ENCODE measurements at regions not wholly inside any gene's neighbourhood (a gene's known extent, or its start where the extent isn't known, plus 50 kb on each side); places are given as distances from the start of the nearest gene placed in this dataset.
A peak's percentile ranks its signal among the peaks of the same experiment; 100 is the strongest.

DNA sequence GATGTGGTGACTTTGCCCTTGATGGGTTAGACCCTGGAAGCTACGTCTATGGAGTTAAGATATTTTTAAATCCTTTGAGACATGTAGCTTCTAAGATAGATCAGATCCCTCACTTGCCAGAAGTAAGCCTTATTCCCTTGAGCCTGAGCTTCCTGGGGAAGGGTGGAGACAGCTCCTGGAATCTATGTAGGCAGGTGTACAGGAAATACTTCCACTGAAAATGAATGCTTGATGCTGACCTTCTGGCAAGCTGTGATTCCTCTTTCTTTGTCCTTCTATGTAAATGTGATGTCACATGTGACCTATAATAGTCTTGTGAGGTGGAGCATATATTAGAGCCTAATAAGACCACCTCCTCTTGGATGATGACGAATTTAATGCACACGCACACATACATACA is 1152.0 kb upstream of the ACO1 start:
- TF ChIP-seq, protein P1, sequence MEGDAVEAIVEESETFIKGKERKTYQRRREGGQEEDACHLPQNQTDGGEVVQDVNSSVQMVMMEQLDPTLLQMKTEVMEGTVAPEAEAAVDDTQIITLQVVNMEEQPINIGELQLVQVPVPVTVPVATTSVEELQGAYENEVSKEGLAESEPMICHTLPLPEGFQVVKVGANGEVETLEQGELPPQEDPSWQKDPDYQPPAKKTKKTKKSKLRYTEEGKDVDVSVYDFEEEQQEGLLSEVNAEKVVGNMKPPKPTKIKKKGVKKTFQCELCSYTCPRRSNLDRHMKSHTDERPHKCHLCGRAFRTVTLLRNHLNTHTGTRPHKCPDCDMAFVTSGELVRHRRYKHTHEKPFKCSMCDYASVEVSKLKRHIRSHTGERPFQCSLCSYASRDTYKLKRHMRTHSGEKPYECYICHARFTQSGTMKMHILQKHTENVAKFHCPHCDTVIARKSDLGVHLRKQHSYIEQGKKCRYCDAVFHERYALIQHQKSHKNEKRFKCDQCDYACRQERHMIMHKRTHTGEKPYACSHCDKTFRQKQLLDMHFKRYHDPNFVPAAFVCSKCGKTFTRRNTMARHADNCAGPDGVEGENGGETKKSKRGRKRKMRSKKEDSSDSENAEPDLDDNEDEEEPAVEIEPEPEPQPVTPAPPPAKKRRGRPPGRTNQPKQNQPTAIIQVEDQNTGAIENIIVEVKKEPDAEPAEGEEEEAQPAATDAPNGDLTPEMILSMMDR (IDR thresholded peaks at IDR 0.05): no peak
- Histone ChIP-seq H3K27ac (peak overlapping the region in 1 of 10 donors; percentile 56), H3K9me3 (peaks cover 0 to 23% (median 0%) of the 10 kb centered on the region in 11 donors), H3K4me1 (peaks cover 0 to 5% (median 0%) of the 10 kb centered on the region in 9 donors), H3K36me3 (no peaks in the 10 kb centered on the region), H3K4me3 (no peak overlapping the region), H3K27me3 (no peaks in the 10 kb centered on the region)
- peak in 4 of 8 donors; percentile 51 to 94 (median 65) for ATAC-seq
- intact Hi-C loops (cut with DNase I): no loop called here
- 55 to 62% methylated on average over 3 of the region's 3 CpGs for WGBS, 2 donors
- no peak for DNase-seq

DNA sequence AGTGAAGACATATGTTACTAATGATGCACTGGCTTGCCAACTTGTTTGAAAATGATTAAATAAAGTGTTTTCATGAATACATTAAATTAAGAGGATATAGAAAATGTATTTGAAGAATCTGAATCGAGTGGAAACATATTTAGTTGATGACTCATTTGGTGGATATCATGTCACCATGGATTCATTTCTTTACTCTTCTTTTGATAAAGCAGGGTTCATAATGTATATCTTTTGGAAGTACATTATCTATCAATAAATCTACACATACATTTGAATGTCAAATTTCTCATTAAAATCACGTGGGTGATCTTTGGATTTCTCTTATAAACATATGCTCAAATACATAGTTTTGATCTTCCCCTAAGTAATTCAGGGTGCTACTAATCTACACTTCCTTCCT is 1148.1 kb upstream of the ACO1 start:
- H3K27ac ChIP-seq: no peak overlapping the region
- DNase-seq: no peak
- no peak overlapping the region for H3K4me3 ChIP-seq
- intact Hi-C loops (cut with DNase I): no loop called here
- WGBS, 2 donors: 33 to 35% methylated on average over 2 of the region's 2 CpGs
- TF ChIP-seq, protein P1 (IDR thresholded peaks at IDR 0.05): no peak
- H3K9me3 ChIP-seq: no peaks in the 10 kb centered on the region
- H3K4me1 ChIP-seq: peaks cover 0 to 5% (median 0%) of the 10 kb centered on the region in 9 donors
- no peaks in the 10 kb centered on the region for H3K27me3 ChIP-seq
- no peaks in the 10 kb centered on the region for H3K36me3 ChIP-seq
- no peak for ATAC-seq

DNA sequence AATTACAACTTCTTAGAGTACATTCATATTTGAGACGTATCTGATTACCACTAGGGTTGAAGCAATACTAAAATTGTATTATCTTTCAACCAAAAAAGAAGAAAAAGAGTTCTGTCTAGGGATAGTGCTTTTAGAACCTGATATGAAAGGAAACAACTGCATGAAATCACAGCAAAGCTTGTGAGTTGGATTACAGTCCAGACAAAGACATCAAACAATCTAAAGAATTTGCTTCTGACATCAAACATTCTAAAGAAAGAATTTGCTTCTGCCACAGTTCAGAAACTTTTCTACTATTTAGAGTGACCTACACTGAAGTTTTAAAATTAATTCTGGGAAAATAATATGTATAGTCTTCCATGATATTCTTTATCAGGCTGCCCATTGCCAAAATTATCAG is 1141.1 kb upstream of the ACO1 start:
- intact Hi-C loops (cut with DNase I): no loop called here
- Histone ChIP-seq H3K27me3 (no peaks in the 10 kb centered on the region), H3K27ac (no peak overlapping the region), H3K9me3 (no peaks in the 10 kb centered on the region), H3K4me1 (no peaks in the 10 kb centered on the region), H3K4me3 (no peak overlapping the region), H3K36me3 (no peaks in the 10 kb centered on the region)
- ATAC-seq: no peak
- TF ChIP-seq, protein P1 (IDR thresholded peaks at IDR 0.05): no peak
- no peak for DNase-seq
- 41 to 58% methylated on average over 1 of the region's 1 CpG for WGBS, 2 donors

DNA sequence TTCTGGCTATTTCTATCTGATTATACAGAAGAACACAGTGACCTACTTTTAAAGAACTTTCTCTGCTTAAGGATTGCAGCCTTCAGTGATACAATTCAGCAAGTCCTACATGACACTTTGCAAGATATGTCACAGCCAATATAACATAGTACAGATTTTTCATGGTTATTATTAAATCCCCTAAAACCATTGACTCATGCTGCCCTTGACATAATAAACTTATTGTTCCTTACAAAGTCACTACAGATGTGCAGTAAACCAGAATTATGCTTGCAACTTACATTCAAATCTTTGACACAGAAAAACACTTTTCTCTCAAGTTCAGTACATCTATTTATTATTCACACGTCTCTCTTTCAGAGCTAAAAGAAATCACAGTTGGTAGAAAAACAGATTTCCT is 1136.3 kb upstream of the ACO1 start:
- WGBS, 2 donors: 65 to 68% methylated on average over 1 of the region's 1 CpG
- H3K9me3 ChIP-seq: peaks cover 0 to 4% (median 0%) of the 10 kb centered on the region in 11 donors
- intact Hi-C loops (cut with DNase I): no loop called here
- H3K27ac ChIP-seq: no peak overlapping the region
- no peak for DNase-seq
- H3K36me3 ChIP-seq: no peaks in the 10 kb centered on the region
- no peaks in the 10 kb centered on the region for H3K27me3 ChIP-seq
- TF ChIP-seq, protein P1 (IDR thresholded peaks at IDR 0.05): no peak
- H3K4me3 ChIP-seq: no peak overlapping the region
- no peaks in the 10 kb centered on the region for H3K4me1 ChIP-seq
- ATAC-seq: no peak
